ENCODE measurements at regions not wholly inside any gene's neighbourhood (a gene's known extent, or its start where the extent isn't known, plus 50 kb on each side); places are given as distances from the start of the nearest gene placed in this dataset.
A peak's percentile ranks its signal among the peaks of the same experiment; 100 is the strongest.

GRCh38 chr1:43082740-43083139 lies 89.3 kb downstream of the EBNA1BP2 start:
- peak; percentile 56 for DNase-seq (ENCODE audit: insufficient read length, low spot score)
- FAIRE-seq: peak; percentile 97
- no peak for TF ChIP-seq CTCF (IDR thresholded peaks at IDR 0.05; ENCODE audit: insufficient read depth, missing control alignments)

- FAIRE-seq: no peak
- no peak for DNase-seq (ENCODE audit: insufficient read length, low spot score)
Measured at GRCh38 chr1:43077273-43077672, 94.8 kb downstream of the EBNA1BP2 start.

GRCh38 chr1:43074709-43075108 lies 97.4 kb downstream of the EBNA1BP2 start:
- no peak for TF ChIP-seq CTCF (IDR thresholded peaks at IDR 0.05; ENCODE audit: insufficient read depth, missing control alignments)
- DNase-seq (ENCODE audit: insufficient read length, low spot score) (no peak), FAIRE-seq (no peak)

More at GRCh38 chr1:43077273-43077672, 94.8 kb downstream of the EBNA1BP2 start:
- no peak for TF ChIP-seq CTCF (IDR thresholded peaks at IDR 0.05; ENCODE audit: insufficient read depth, missing control alignments)

GRCh38 chr1:43074244-43074643 lies 97.8 kb downstream of the EBNA1BP2 start:
- no peak for DNase-seq (ENCODE audit: insufficient read length, low spot score)
- no peak for FAIRE-seq
- TF ChIP-seq CTCF (IDR thresholded peaks at IDR 0.05; ENCODE audit: insufficient read depth, missing control alignments): peak; percentile 25

GRCh38 chr1:43073490-43074230 lies 98.4 kb downstream of the EBNA1BP2 start:
- peak; percentile 88 for TF ChIP-seq CTCF (IDR thresholded peaks at IDR 0.05; ENCODE audit: insufficient read depth, missing control alignments)
- FAIRE-seq: peak; percentile 35
- no peak for DNase-seq (ENCODE audit: insufficient read length, low spot score)

- no peak for FAIRE-seq
- no peak for DNase-seq (ENCODE audit: insufficient read length, low spot score)
- TF ChIP-seq CTCF (IDR thresholded peaks at IDR 0.05; ENCODE audit: insufficient read depth, missing control alignments): no peak
Measured at GRCh38 chr1:43072314-43072713, 99.8 kb downstream of the EBNA1BP2 start.

GRCh38 chr1:43071241-43071640 lies 100.8 kb downstream of the EBNA1BP2 start:
- DNase-seq (ENCODE audit: insufficient read length, low spot score) (no peak), FAIRE-seq (no peak)
- TF ChIP-seq CTCF (IDR thresholded peaks at IDR 0.05; ENCODE audit: insufficient read depth, missing control alignments): no peak

All from D721Med (cell line).